Neuronal stem cell (in vitro differentiated cells): ENCODE measurements at regions not wholly inside any gene's neighbourhood (a gene's known extent, or its start where the extent isn't known, plus 50 kb on each side); places are given as distances from the start of the nearest gene placed in this dataset.

Experiments used
- DNase-seq: peaks from one replicate; pipeline ENCODE4 v3.0.0-alpha.2; 2013; ENCODE audit warnings: low spot score
- H2AFZ ChIP-seq: one replicate; pipeline ENCODE4 v1.6.1; 2013; ENCODE audit warnings: mild to moderate bottlenecking, low read length, inconsistent platforms
- H2AK5ac ChIP-seq: 2 replicates; pipeline ENCODE4 v1.6.1; 2013; ENCODE audit warnings: low read depth, mild to moderate bottlenecking, inconsistent platforms, low read length, moderate library complexity, mixed read lengths
- H2BK120ac ChIP-seq: 2 replicates; pipeline ENCODE4 v1.6.1; 2013; ENCODE audit warnings: low read depth, mild to moderate bottlenecking, inconsistent platforms, low read length, moderate library complexity, mixed read lengths
- H2BK12ac ChIP-seq: one replicate; pipeline ENCODE4 v1.6.1; 2013; ENCODE audit warnings: low read length, inconsistent platforms
- H2BK15ac ChIP-seq: 2 replicates; pipeline ENCODE4 v1.6.1; 2013; ENCODE audit warnings: mild to moderate bottlenecking, low read length, inconsistent platforms, mixed read lengths
- H2BK5ac ChIP-seq: one replicate; pipeline ENCODE4 v1.6.1; 2013; ENCODE audit warnings: inconsistent platforms, mild to moderate bottlenecking, low read length, moderate library complexity
- H3K14ac ChIP-seq: one replicate; pipeline ENCODE4 v1.6.1; 2013; ENCODE audit warnings: low read length, inconsistent platforms
- H3K18ac ChIP-seq: 2 replicates; pipeline ENCODE4 v1.6.1; 2013; ENCODE audit warnings: low read length, inconsistent platforms
- H3K23ac ChIP-seq: 2 replicates; pipeline ENCODE4 v1.6.1; 2013; ENCODE audit warnings: low read depth, mild to moderate bottlenecking, mixed read lengths, low read length, inconsistent platforms; ENCODE audit not compliant: poor library complexity
- H3K27ac ChIP-seq: replicated peaks from 3 replicates; pipeline ENCODE4 v1.5.1; 2013; ENCODE audit warnings: low read length, inconsistent platforms
- H3K27me3 ChIP-seq, 3 experiments: 2 replicates each; pipeline ENCODE4 v1.6.1; 2013; ENCODE audit warnings: low read length in 3 of 3, mild to moderate bottlenecking in 2 of 3, inconsistent platforms in 1 of 3, low read depth in 1 of 3, mixed read lengths in 1 of 3, moderate library complexity in 1 of 3; ENCODE audit not compliant: control insufficient read depth in 3 of 3, insufficient read depth in 3 of 3
- H3K36me3 ChIP-seq, 2 donors: replicated peaks in 1 of 2; 2 replicates each; pipeline ENCODE4 v1.6.1; 2013; ENCODE audit warnings: low read length in 2 of 2; ENCODE audit not compliant: control insufficient read depth in 2 of 2, insufficient read depth in 2 of 2
- H3K4ac ChIP-seq: 2 replicates; pipeline ENCODE4 v1.6.1; 2013; ENCODE audit warnings: inconsistent platforms, mild to moderate bottlenecking, low read length, moderate library complexity
- H3K4me1 ChIP-seq, 2 donors: 1 replicate in 1 of 2; 2 replicates in 1 of 2; pipeline ENCODE4 v1.6.1; 2013; ENCODE audit warnings: low read length in 2 of 2, low read depth in 1 of 2; ENCODE audit not compliant: control insufficient read depth in 2 of 2, insufficient read depth in 1 of 2
- H3K4me2 ChIP-seq: one replicate; pipeline ENCODE4 v1.6.1; 2013; ENCODE audit warnings: mild to moderate bottlenecking, low read length, inconsistent platforms; ENCODE audit not compliant: insufficient read depth, poor library complexity, severe bottlenecking
- H3K4me3 ChIP-seq, 2 donors: 2 replicates each; pipeline ENCODE4 v1.5.1; 2013; ENCODE audit warnings: low read length in 2 of 2, mild to moderate bottlenecking in 2 of 2, inconsistent platforms in 1 of 2, moderate library complexity in 1 of 2
- H3K79me1 ChIP-seq: one replicate; pipeline ENCODE4 v1.6.1; 2013; ENCODE audit warnings: low read depth, mild to moderate bottlenecking, inconsistent platforms, low read length, moderate library complexity
- H3K9ac ChIP-seq: one replicate; pipeline ENCODE4 v1.6.1; 2013; ENCODE audit warnings: mild to moderate bottlenecking, low read depth, low read length, inconsistent platforms; ENCODE audit not compliant: poor library complexity
- H3K9me3 ChIP-seq, 2 donors: replicated peaks in 1 of 2; 2 replicates each; pipeline versions ENCODE3 to v1.6.1; 2013; ENCODE audit warnings: low read length in 2 of 2, mild to moderate bottlenecking in 2 of 2, inconsistent platforms in 1 of 2, low read depth in 1 of 2, mixed read lengths in 1 of 2, moderate library complexity in 1 of 2; ENCODE audit not compliant: control insufficient read depth in 2 of 2, insufficient read depth in 1 of 2
- H4K8ac ChIP-seq: one replicate; pipeline ENCODE4 v1.6.1; 2013; ENCODE audit warnings: low read depth, mild to moderate bottlenecking, inconsistent platforms, low read length, moderate library complexity
- H4K91ac ChIP-seq: one replicate; pipeline ENCODE4 v1.6.1; 2013; ENCODE audit warnings: low read length, low read depth, mild to moderate bottlenecking, inconsistent platforms; ENCODE audit not compliant: poor library complexity
- WGBS, 2 donors: extraction: QIAGEN DNeasy Blood & Tissue Kit; methylation state at CpG; one replicate each; pipeline ENCODE4 v1.1.7; 2013; ENCODE audit warnings: missing lambda C conversion rate in 2 of 2, mixed read lengths in 1 of 2; ENCODE audit not compliant: insufficient read length in 2 of 2, insufficient replicate concordance in 1 of 2; ENCODE audit errors: extremely low coverage in 2 of 2; 5-methylcytosine and 5-hydroxymethylcytosine counted together

GRCh38 chr17:33560871-33561270 is 267.8 kb upstream of the ASIC2 start:
- no peak for DNase-seq
- Histone ChIP-seq H3K4ac (no peak overlapping the region), H3K4me3 (no peak overlapping the region), H3K4me2 (no peak overlapping the region), H3K79me1 (no peaks in the 10 kb centered on the region), H4K91ac (no peak overlapping the region), H3K14ac (no peak overlapping the region), H3K9ac (no peak overlapping the region), H3K9me3 (no peaks in the 10 kb centered on the region), H2BK15ac (no peak overlapping the region), H2BK120ac (no peak overlapping the region), H3K36me3 (no peaks in the 10 kb centered on the region), H3K27me3 (no peaks in the 10 kb centered on the region), H2BK5ac (no peak overlapping the region), H3K18ac (no peak overlapping the region), H4K8ac (no peak overlapping the region), H2AFZ (no peak overlapping the region), H3K4me1 (peaks cover 0 to 2% of the 10 kb centered on the region in 2 donors), H2BK12ac (no peak overlapping the region), H3K23ac (no peak overlapping the region), H3K27ac (no peak overlapping the region), H2AK5ac (no peak overlapping the region)
- WGBS, 2 donors, result no CpG with 5 or more reads among the region's 3 CpGs

GRCh38 chr17:33561569-33562334 is 268.7 kb upstream of the ASIC2 start:
- H4K91ac ChIP-seq, result no peak overlapping the region
- no peak overlapping the region for H2BK15ac ChIP-seq
- no peak overlapping the region for H4K8ac ChIP-seq
- no peak overlapping the region for H2BK12ac ChIP-seq
- no peak overlapping the region for H2BK5ac ChIP-seq
- no peak overlapping the region for H2AK5ac ChIP-seq
- no peak overlapping the region for H2BK120ac ChIP-seq
- H3K36me3 ChIP-seq, result no peaks in the 10 kb centered on the region
- peaks cover 0 to 2% of the 10 kb centered on the region in 2 donors for H3K4me1 ChIP-seq
- no peak overlapping the region for H3K18ac ChIP-seq
- H3K27me3 ChIP-seq, result no peaks in the 10 kb centered on the region
- H3K23ac ChIP-seq, result no peak overlapping the region
- H3K4me3 ChIP-seq, result no peak overlapping the region
- WGBS, 2 donors, result no CpG with 5 or more reads among the region's 11 CpGs
- no peak overlapping the region for H2AFZ ChIP-seq
- no peaks in the 10 kb centered on the region for H3K79me1 ChIP-seq
- H3K4ac ChIP-seq, result no peak overlapping the region
- H3K14ac ChIP-seq, result no peak overlapping the region
- H3K4me2 ChIP-seq, result no peak overlapping the region
- no peak overlapping the region for H3K27ac ChIP-seq
- H3K9me3 ChIP-seq, result no peaks in the 10 kb centered on the region
- H3K9ac ChIP-seq, result no peak overlapping the region
- no peak for DNase-seq

- Histone ChIP-seq H3K4me2 (no peak overlapping the region), H3K23ac (no peak overlapping the region), H3K18ac (no peak overlapping the region), H2AK5ac (no peak overlapping the region), H4K8ac (no peak overlapping the region), H2AFZ (no peak overlapping the region), H3K4ac (no peak overlapping the region), H2BK15ac (no peak overlapping the region), H3K4me1 (peaks cover 0 to 2% of the 10 kb centered on the region in 2 donors), H3K79me1 (no peaks in the 10 kb centered on the region), H3K9ac (no peak overlapping the region), H3K4me3 (no peak overlapping the region), H4K91ac (no peak overlapping the region), H2BK120ac (no peak overlapping the region), H3K27me3 (no peaks in the 10 kb centered on the region), H3K36me3 (no peaks in the 10 kb centered on the region), H3K14ac (no peak overlapping the region), H3K9me3 (no peaks in the 10 kb centered on the region), H2BK5ac (no peak overlapping the region), H3K27ac (no peak overlapping the region), H2BK12ac (no peak overlapping the region)
- DNase-seq, result no peak
- WGBS, 2 donors, result no CpG with 5 or more reads among the region's 1 CpG
These were observed 269.7 kb upstream of the ASIC2 start for GRCh38 chr17:33562792-33563191.

- H3K4me2 ChIP-seq, result no peak overlapping the region
- H2BK12ac ChIP-seq, result no peak overlapping the region
- no peak overlapping the region for H3K14ac ChIP-seq
- H3K36me3 ChIP-seq, result no peaks in the 10 kb centered on the region
- H4K91ac ChIP-seq, result no peak overlapping the region
- no peaks in the 10 kb centered on the region for H3K9me3 ChIP-seq
- H3K4me1 ChIP-seq, result peaks cover 0 to 2% of the 10 kb centered on the region in 2 donors
- H3K18ac ChIP-seq, result no peak overlapping the region
- H3K27me3 ChIP-seq, result no peaks in the 10 kb centered on the region
- no peak overlapping the region for H2BK5ac ChIP-seq
- H3K27ac ChIP-seq, result no peak overlapping the region
- H3K23ac ChIP-seq, result no peak overlapping the region
- DNase-seq, result no peak
- H3K4ac ChIP-seq, result no peak overlapping the region
- WGBS, 2 donors, result no CpG with 5 or more reads among the region's 3 CpGs
- H3K79me1 ChIP-seq, result no peaks in the 10 kb centered on the region
- H3K4me3 ChIP-seq, result no peak overlapping the region
- no peak overlapping the region for H3K9ac ChIP-seq
- no peak overlapping the region for H2AK5ac ChIP-seq
- H2AFZ ChIP-seq, result no peak overlapping the region
- H2BK15ac ChIP-seq, result no peak overlapping the region
- no peak overlapping the region for H4K8ac ChIP-seq
- H2BK120ac ChIP-seq, result no peak overlapping the region
These were observed 271.1 kb upstream of the ASIC2 start for GRCh38 chr17:33564146-33564545.
